Keratinocyte (primary cell): ENCODE measurements at regions not wholly inside any gene's neighbourhood (a gene's known extent, or its start where the extent isn't known, plus 50 kb on each side); places are given as distances from the start of the nearest gene placed in this dataset.

Experiments
- DNase-seq: peaks from one replicate; pipeline ENCODE4 v3.0.0-alpha.2; 2011; ENCODE audit warnings: low read depth, missing footprints, low spot score
- FAIRE-seq: peaks from 2 replicates; lab custom pipeline; 2011; peaks lifted over from hg19 to GRCh38; lab: Jason Lieb, UNC
- H2AFZ ChIP-seq: 2 replicates; pipeline ENCODE4 v1.6.0; 2012; ENCODE audit warnings: low read length, control low read depth, inconsistent platforms; ENCODE audit not compliant: control insufficient read depth
- H3K27ac ChIP-seq: 2 replicates; pipeline ENCODE4 v1.5.1; 2011; ENCODE audit warnings: low read length; ENCODE audit not compliant: control insufficient read depth, insufficient read depth
- H3K27me3 ChIP-seq: 3 replicates; pipeline ENCODE4 v1.6.0; 2011; ENCODE audit warnings: low read length; ENCODE audit not compliant: control insufficient read depth, insufficient read depth; ENCODE audit errors: extremely low read depth
- H3K36me3 ChIP-seq, 2 experiments: 2 replicates in 1 of 2; 3 replicates in 1 of 2; pipeline ENCODE4 v1.5.1; 2011; ENCODE audit warnings: low read length in 2 of 2, mild to moderate bottlenecking in 1 of 2; ENCODE audit not compliant: control insufficient read depth in 2 of 2, insufficient read depth in 2 of 2; ENCODE audit errors: extremely low read depth in 1 of 2
- H3K4me1 ChIP-seq: 3 replicates; pipeline ENCODE4 v1.5.1; 2011; ENCODE audit warnings: low read length; ENCODE audit not compliant: control insufficient read depth, insufficient read depth; ENCODE audit errors: extremely low read depth
- H3K4me2 ChIP-seq: 3 replicates; pipeline ENCODE4 v1.6.0; 2011; ENCODE audit warnings: low read depth, low read length; ENCODE audit not compliant: control insufficient read depth, insufficient read depth; ENCODE audit errors: extremely low read depth
- H3K4me3 ChIP-seq, 3 experiments: fragments of 200-600 bp in 1 of 3; sonication (generic) in 1 of 3; 2 replicates in 2 of 3; 3 replicates in 1 of 3; pipeline ENCODE4 v1.5.1; 2011 to 2016; ENCODE audit warnings: low read length in 3 of 3, mild to moderate bottlenecking in 3 of 3, control low read depth in 2 of 3, inconsistent platforms in 1 of 3, low read depth in 1 of 3, mixed read lengths in 1 of 3, mixed run types in 1 of 3, moderate library complexity in 1 of 3; ENCODE audit not compliant: control insufficient read depth in 2 of 3, insufficient read depth in 2 of 3; ENCODE audit errors: extremely low read depth in 1 of 3
- H3K79me2 ChIP-seq: 2 replicates; pipeline ENCODE4 v1.6.0; 2012; ENCODE audit warnings: low read length; ENCODE audit not compliant: control insufficient read depth, insufficient read depth
- H3K9ac ChIP-seq: 3 replicates; pipeline ENCODE4 v1.6.0; 2011; ENCODE audit warnings: low read length; ENCODE audit not compliant: control insufficient read depth, insufficient read depth; ENCODE audit errors: extremely low read depth
- H3K9me1 ChIP-seq: 3 replicates; pipeline ENCODE4 v1.6.0; 2011; ENCODE audit warnings: low read length; ENCODE audit not compliant: control insufficient read depth, insufficient read depth; ENCODE audit errors: extremely low read depth
- H3K9me3 ChIP-seq: 2 replicates; pipeline ENCODE4 v1.5.1; 2012; ENCODE audit warnings: low read depth, low read length; ENCODE audit not compliant: control insufficient read depth
- H4K20me1 ChIP-seq: 3 replicates; pipeline ENCODE4 v1.6.0; 2011; ENCODE audit warnings: low read length; ENCODE audit not compliant: control insufficient read depth, insufficient read depth; ENCODE audit errors: extremely low read depth
- EZH2 ChIP-seq: IDR thresholded peaks from one replicate; pipeline ENCODE4 v1.6.1; 2012; ENCODE audit warnings: inconsistent platforms, mild to moderate bottlenecking, low read length, moderate library complexity
- dilution Hi-C: fragments of 300-500 bp; cut with MboI; formaldehyde crosslinking; loops from one replicate; pipeline ENCODE4 v1.7.0; 2020; ENCODE audit warnings: low sequenced_read_pairs; ENCODE audit not compliant: extremely low pct_ligation_motif_present
- TF ChIP-seq, protein P1 (sequence below), 3 experiments: IDR thresholded peaks in 1 of 3; conservative IDR thresholded peaks in 1 of 3; optimal IDR thresholded peaks in 1 of 3; 2 replicates in 2 of 3; 3 replicates in 1 of 3; pipeline versions ENCODE3 to v1.5.1; 2011; ENCODE audit warnings: low read length in 3 of 3, mild to moderate bottlenecking in 3 of 3, moderate library complexity in 2 of 3, control low read depth in 1 of 3, inconsistent platforms in 1 of 3; ENCODE audit not compliant: insufficient read depth in 2 of 3; ENCODE audit errors: extremely low read depth in 1 of 3

GRCh38 chr1:106722466-106722865 is 334.0 kb upstream of the PRMT6 start:
- FAIRE-seq = no peak
- H3K36me3 ChIP-seq = no peaks in the 10 kb centered on the region
- no peaks in the 10 kb centered on the region for H4K20me1 ChIP-seq
- dilution Hi-C loops = no loop called here
- no peaks in the 10 kb centered on the region for H3K4me1 ChIP-seq
- no peak overlapping the region for H3K27ac ChIP-seq
- H2AFZ ChIP-seq = no peak overlapping the region
- no peaks in the 10 kb centered on the region for H3K9me1 ChIP-seq
- H3K27me3 ChIP-seq = no peaks in the 10 kb centered on the region
- no peak for DNase-seq
- H3K9ac ChIP-seq = no peak overlapping the region
- TF ChIP-seq, protein P1, sequence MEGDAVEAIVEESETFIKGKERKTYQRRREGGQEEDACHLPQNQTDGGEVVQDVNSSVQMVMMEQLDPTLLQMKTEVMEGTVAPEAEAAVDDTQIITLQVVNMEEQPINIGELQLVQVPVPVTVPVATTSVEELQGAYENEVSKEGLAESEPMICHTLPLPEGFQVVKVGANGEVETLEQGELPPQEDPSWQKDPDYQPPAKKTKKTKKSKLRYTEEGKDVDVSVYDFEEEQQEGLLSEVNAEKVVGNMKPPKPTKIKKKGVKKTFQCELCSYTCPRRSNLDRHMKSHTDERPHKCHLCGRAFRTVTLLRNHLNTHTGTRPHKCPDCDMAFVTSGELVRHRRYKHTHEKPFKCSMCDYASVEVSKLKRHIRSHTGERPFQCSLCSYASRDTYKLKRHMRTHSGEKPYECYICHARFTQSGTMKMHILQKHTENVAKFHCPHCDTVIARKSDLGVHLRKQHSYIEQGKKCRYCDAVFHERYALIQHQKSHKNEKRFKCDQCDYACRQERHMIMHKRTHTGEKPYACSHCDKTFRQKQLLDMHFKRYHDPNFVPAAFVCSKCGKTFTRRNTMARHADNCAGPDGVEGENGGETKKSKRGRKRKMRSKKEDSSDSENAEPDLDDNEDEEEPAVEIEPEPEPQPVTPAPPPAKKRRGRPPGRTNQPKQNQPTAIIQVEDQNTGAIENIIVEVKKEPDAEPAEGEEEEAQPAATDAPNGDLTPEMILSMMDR (optimal IDR thresholded peaks at IDR 0.05 in 1 of 3, IDR thresholded peaks at IDR 0.05 in 1 of 3, conservative IDR thresholded peaks at IDR 0.05 in 1 of 3; ENCODE audit: extremely low read depth in 1 of 3, insufficient read depth in 2 of 3, low read length in 3 of 3) = no peak
- no peak for TF ChIP-seq EZH2
- H3K4me2 ChIP-seq = no peak overlapping the region
- no peaks in the 10 kb centered on the region for H3K9me3 ChIP-seq
- H3K79me2 ChIP-seq = no peaks in the 10 kb centered on the region
- H3K4me3 ChIP-seq = no peak overlapping the region

DNA sequence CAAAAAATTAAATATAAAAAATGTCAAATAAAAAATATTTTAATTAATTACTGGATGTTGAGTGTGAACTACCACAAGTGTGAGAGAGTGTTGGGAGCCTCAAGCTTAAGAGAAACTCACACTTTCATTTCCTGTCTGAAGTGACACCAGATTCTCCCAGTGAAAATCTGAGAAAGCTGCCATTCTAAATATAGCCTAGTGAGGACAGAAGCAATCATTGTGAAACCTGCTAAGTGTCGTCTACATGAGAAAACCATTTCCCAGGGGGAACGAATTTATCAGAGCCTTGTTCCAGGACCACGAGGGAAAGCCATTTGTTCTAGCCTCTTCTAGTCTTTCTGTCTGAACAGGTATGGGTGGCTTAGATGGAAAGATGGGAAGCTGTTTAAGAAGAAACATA is 329.3 kb upstream of the PRMT6 start:
- dilution Hi-C loops = no loop called here
- H3K9ac ChIP-seq = no peak overlapping the region

More for the DNA sequence above, 329.3 kb upstream of the PRMT6 start:
- Histone ChIP-seq H3K36me3 (no peaks in the 10 kb centered on the region), H3K27me3 (no peaks in the 10 kb centered on the region), H3K4me3 (no peak overlapping the region), H3K9me3 (no peaks in the 10 kb centered on the region), H3K79me2 (no peaks in the 10 kb centered on the region), H4K20me1 (no peaks in the 10 kb centered on the region), H3K4me1 (no peaks in the 10 kb centered on the region), H3K4me2 (no peak overlapping the region), H3K9me1 (no peaks in the 10 kb centered on the region), H3K27ac (no peak overlapping the region), H2AFZ (no peak overlapping the region)
- FAIRE-seq (no peak), DNase-seq (no peak)
- TF ChIP-seq, protein P1 (optimal IDR thresholded peaks at IDR 0.05 in 1 of 3, IDR thresholded peaks at IDR 0.05 in 1 of 3, conservative IDR thresholded peaks at IDR 0.05 in 1 of 3; ENCODE audit: extremely low read depth in 1 of 3, insufficient read depth in 2 of 3, low read length in 3 of 3) = no peak
- no peak for TF ChIP-seq EZH2
